HG03565 (cell line): ENCODE measurements at regions not wholly inside any gene's neighbourhood (a gene's known extent, or its start where the extent isn't known, plus 50 kb on each side); places are given as distances from the start of the nearest gene placed in this dataset.
"Not testable (repeated sequence)": the region's sequence is repeated elsewhere in the genome, so short reads cannot be mapped to it uniquely, and the experiment has no call there.

ENCODE experiments used
- ATAC-seq: cut with Tn5 transposase; IDR thresholded peaks from one replicate; pipeline ENCODE4 v1.9.1; 2021; ENCODE audit warnings: mild to moderate bottlenecking, moderate library complexity; ENCODE audit not compliant: unreplicated experiment

DNA sequence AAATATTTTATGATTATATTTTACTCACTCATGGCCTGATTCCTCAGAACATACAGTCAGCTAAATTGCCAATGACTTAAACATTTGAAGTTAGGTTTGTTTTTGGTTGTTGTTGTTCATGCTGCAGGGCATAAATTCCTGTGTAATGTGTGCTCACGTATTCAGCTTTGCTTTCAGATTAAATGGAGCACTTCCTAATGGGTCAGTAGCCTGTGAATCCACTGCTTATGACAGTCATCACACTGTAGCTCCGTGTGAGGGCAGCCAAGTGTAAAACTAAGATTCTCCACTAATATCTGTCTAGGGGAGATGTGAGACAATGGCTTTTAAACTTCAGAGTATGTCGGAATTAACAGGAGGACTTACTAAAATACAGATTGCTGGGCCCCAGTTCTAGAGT, 955.8 kb downstream of the SPATA31A7 start:
- ATAC-seq, result not testable (repeated sequence)
